Smooth muscle cell (in vitro differentiated cells): ENCODE measurements at regions not wholly inside any gene's neighbourhood (a gene's known extent, or its start where the extent isn't known, plus 50 kb on each side); places are given as distances from the start of the nearest gene placed in this dataset.
A peak's percentile ranks its signal among the peaks of the same experiment; 100 is the strongest.
"Not testable (repeated sequence)": the region's sequence is repeated elsewhere in the genome, so short reads cannot be mapped to it uniquely, and the experiment has no call there.

Source experiments
- DNase-seq: peaks from one replicate; lab custom pipeline; 2025; ENCODE audit not compliant: unreplicated experiment; lab: John Stamatoyannopoulos, UW
- H2AFZ ChIP-seq: fragments of 200-600 bp; sonication (generic); 2 replicates; pipeline ENCODE4 v1.6.0; 2016; ENCODE audit warnings: antibody characterized with exemption, low read depth, mild to moderate bottlenecking
- H3F3A ChIP-seq: fragments of 200-600 bp; sonication (generic); 2 replicates; pipeline ENCODE4 v1.6.0; 2017; ENCODE audit warnings: antibody characterized with exemption, low read depth
- H3K27ac ChIP-seq: fragments of 200-600 bp; sonication (generic); 2 replicates; pipeline ENCODE4 v1.5.1; 2016; ENCODE audit warnings: low read depth, mild to moderate bottlenecking
- H3K27me3 ChIP-seq: fragments of 200-600 bp; sonication (generic); 2 replicates; pipeline ENCODE4 v1.6.1; 2016; ENCODE audit warnings: low read depth, mild to moderate bottlenecking
- H3K36me3 ChIP-seq: fragments of 200-600 bp; sonication (generic); 2 replicates; pipeline ENCODE4 v1.5.1; 2016; ENCODE audit warnings: low read depth
- H3K4me1 ChIP-seq: fragments of 200-600 bp; sonication (generic); 2 replicates; pipeline ENCODE4 v1.5.1; 2016; ENCODE audit warnings: low read depth
- H3K4me2 ChIP-seq: fragments of 200-600 bp; sonication (generic); 2 replicates; pipeline ENCODE4 v1.6.0; 2016; ENCODE audit warnings: mild to moderate bottlenecking
- H3K4me3 ChIP-seq: fragments of 200-600 bp; sonication (generic); 2 replicates; pipeline ENCODE4 v1.5.1; 2016; ENCODE audit warnings: mild to moderate bottlenecking
- H3K79me2 ChIP-seq: fragments of 200-600 bp; sonication (generic); 2 replicates; pipeline ENCODE4 v1.6.0; 2016; ENCODE audit warnings: low read depth, mild to moderate bottlenecking
- H3K9ac ChIP-seq: fragments of 200-600 bp; sonication (generic); 2 replicates; pipeline ENCODE4 v1.6.0; 2016; ENCODE audit warnings: low read depth
- H3K9me3 ChIP-seq: fragments of 200-600 bp; sonication (generic); replicated peaks from 2 replicates; pipeline ENCODE4 v1.5.1; 2016; ENCODE audit warnings: low read depth
- H4K20me1 ChIP-seq: fragments of 200-600 bp; sonication (generic); 2 replicates; pipeline ENCODE4 v1.6.0; 2016; ENCODE audit warnings: low read depth
- WGBS: methylation state at CpG from one replicate; pipeline ENCODE4 v1.1.7; 2016; ENCODE audit warnings: low lambda C conversion rate; 5-methylcytosine and 5-hydroxymethylcytosine counted together
- TF ChIP-seq, protein P1 (sequence below): fragments of 200-600 bp; sonication (generic); IDR thresholded peaks from 2 replicates; pipeline ENCODE4 v1.5.1; 2017; ENCODE audit warnings: borderline replicate concordance, mild to moderate bottlenecking, antibody characterized with exemption; ENCODE audit not compliant: insufficient read depth, poor library complexity, severe bottlenecking

DNA sequence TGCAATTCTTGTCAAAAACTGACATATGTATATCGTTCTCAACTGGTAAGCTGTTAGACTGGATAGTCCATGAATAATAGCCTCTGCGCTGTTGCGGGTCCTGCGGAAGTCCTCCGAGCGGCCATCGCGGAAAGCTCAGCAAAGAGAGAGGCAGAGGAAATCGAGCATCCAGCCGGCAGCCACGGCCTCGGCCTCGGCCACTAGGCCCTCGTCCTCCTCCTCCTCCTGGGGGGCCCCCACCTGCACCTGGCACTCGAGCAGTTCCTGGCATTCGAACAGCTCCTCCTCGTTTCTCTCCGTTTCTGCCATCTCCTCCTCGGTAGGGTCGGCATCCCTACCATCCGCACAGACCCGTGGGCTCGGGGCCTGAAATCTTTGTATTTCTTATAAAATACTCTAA lies 111.2 kb upstream of the CYLC1 start:
- H3K79me2 ChIP-seq, H2AFZ ChIP-seq, H3K4me2 ChIP-seq, H3K36me3 ChIP-seq, H3K4me1 ChIP-seq, H3F3A ChIP-seq, DNase-seq, H4K20me1 ChIP-seq, H3K27me3 ChIP-seq, H3K4me3 ChIP-seq, H3K9me3 ChIP-seq, H3K9ac ChIP-seq, H3K27ac ChIP-seq: not testable (repeated sequence)
- WGBS, result 91% methylated on average over 23 of the region's 23 CpGs

DNA sequence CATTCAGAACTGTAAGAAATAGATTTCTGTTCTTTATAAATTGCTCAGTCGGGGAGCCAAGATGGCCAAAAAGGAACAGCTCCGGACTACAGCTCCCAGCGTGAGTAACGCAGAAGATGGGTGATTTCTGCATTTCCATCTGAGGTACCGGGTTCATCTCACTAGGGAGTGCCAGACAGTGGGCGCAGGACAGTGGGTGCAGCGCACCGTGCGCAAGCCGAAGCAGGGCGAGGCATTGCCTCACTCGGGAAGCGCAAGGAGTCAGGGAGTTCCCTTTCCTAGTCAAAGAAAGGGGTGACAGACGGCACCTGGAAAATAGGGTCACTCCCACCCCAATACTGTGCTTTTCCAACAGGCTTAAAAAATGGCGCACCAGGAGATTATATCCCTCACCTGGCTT lies 110.5 kb upstream of the CYLC1 start:
- H3K4me3 ChIP-seq, result not testable (repeated sequence)
- WGBS, result 90% methylated on average over 15 of the region's 15 CpGs

DNA sequence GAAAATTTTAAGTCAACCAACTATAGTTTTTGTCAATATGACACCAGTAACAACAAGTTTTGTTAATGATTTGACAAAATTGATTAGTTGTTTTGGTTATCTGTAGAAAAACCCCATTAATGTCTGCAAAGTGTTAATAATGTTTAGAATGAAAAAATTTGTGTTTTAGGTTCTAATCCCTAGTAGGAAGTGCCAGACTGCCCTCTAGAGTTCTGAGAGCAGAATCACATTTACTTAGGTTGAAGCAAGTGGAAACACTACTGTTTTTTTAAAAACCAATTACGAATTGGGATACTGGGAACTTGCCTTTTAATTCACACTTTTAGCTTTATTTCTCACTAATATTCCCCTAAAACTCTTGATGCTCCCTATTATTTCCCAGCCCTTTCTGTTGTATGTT lies 101.1 kb upstream of the CYLC1 start:
- Histone ChIP-seq H3K27me3 (no peaks in the 10 kb centered on the region), H3K4me3 (no peak overlapping the region), H3K36me3 (no peaks in the 10 kb centered on the region), H3K4me1 (no peaks in the 10 kb centered on the region), H3K9ac (no peak overlapping the region), H3F3A (no peaks in the 10 kb centered on the region), H3K9me3 (no peaks in the 10 kb centered on the region), H3K4me2 (no peak overlapping the region), H3K79me2 (no peaks in the 10 kb centered on the region), H4K20me1 (no peaks in the 10 kb centered on the region), H3K27ac (no peak overlapping the region), H2AFZ (no peak overlapping the region)
- 33% methylated on average over 1 of the region's 1 CpG for WGBS
- TF ChIP-seq, protein P1, sequence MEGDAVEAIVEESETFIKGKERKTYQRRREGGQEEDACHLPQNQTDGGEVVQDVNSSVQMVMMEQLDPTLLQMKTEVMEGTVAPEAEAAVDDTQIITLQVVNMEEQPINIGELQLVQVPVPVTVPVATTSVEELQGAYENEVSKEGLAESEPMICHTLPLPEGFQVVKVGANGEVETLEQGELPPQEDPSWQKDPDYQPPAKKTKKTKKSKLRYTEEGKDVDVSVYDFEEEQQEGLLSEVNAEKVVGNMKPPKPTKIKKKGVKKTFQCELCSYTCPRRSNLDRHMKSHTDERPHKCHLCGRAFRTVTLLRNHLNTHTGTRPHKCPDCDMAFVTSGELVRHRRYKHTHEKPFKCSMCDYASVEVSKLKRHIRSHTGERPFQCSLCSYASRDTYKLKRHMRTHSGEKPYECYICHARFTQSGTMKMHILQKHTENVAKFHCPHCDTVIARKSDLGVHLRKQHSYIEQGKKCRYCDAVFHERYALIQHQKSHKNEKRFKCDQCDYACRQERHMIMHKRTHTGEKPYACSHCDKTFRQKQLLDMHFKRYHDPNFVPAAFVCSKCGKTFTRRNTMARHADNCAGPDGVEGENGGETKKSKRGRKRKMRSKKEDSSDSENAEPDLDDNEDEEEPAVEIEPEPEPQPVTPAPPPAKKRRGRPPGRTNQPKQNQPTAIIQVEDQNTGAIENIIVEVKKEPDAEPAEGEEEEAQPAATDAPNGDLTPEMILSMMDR, result peak; percentile 30
- DNase-seq, result no peak

More for the DNA sequence above, 110.5 kb upstream of the CYLC1 start:
- H3K27me3 ChIP-seq, H3K36me3 ChIP-seq, H3K9ac ChIP-seq, DNase-seq, H4K20me1 ChIP-seq, H3K4me2 ChIP-seq, H2AFZ ChIP-seq, H3K9me3 ChIP-seq, H3F3A ChIP-seq, H3K4me1 ChIP-seq, H3K79me2 ChIP-seq, H3K27ac ChIP-seq: not testable (repeated sequence)

DNA sequence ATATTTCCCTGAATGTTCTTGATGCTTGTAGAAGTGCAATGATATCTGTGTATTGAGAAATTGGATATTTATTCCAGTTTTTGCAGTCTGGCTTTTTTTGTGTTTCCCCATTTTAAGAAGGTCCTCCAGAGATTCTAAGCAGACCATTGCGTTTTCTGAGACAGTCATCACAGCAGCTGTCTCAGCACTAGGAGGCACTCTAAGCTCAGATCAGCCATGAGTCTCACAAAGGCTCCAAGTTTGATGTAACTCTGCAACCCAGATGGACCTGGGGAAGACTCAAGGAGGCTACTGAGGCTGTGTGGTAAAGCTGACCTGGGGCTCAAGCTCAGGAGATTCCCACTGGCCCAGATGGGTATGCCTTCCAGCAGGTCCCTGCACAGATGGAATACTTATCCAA lies 89.3 kb upstream of the CYLC1 start:
- Histone ChIP-seq H3K9me3 (no peaks in the 10 kb centered on the region), H3K4me3 (no peak overlapping the region), H3K4me2 (no peak overlapping the region), H4K20me1 (no peaks in the 10 kb centered on the region), H3F3A (no peaks in the 10 kb centered on the region), H3K27me3 (no peaks in the 10 kb centered on the region), H3K4me1 (no peaks in the 10 kb centered on the region), H3K79me2 (no peaks in the 10 kb centered on the region), H3K27ac (no peak overlapping the region), H2AFZ (no peak overlapping the region), H3K36me3 (no peaks in the 10 kb centered on the region), H3K9ac (no peak overlapping the region)
- no peak for DNase-seq
- 18% methylated on average over 1 of the region's 1 CpG for WGBS
- TF ChIP-seq, protein P1, result no peak
